ENCODE measurements at regions not wholly inside any gene's neighbourhood (a gene's known extent, or its start where the extent isn't known, plus 50 kb on each side); places are given as distances from the start of the nearest gene placed in this dataset.

DNA sequence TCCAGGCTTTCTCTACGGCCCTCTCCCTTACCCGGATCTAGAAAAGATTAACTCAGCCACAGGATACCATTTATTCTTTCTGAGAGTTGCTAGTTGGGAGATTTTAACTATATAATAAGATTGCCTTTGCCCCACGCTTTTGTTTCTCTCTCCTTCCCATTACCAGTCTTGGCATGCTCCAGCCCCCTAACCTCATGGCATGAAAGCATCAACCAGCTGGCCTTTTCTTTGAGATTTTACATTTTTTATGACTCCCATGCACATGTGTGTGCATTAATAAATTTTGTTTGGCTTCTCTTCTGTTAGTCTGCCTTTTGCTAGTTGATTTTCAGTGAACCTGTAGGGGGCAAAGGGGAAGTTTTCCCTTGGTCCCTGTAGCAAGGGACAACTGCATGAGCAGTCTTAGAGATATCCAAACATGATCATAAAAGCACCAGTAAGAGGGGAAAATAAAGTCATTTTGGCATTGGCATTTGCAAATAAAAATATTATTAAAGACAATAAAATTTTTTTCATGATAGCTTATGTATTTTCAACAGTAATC lies 73.6 kb downstream of the OXSM start:
- H3K9ac ChIP-seq (ENCODE audit: low read length): no peak overlapping the region
- H3F3A ChIP-seq (ENCODE audit: low read length, unreplicated experiment): no peaks in the 10 kb centered on the region
- H3K4me1 ChIP-seq (ENCODE audit: insufficient read depth, low read length): no peaks in the 10 kb centered on the region
- H3K36me3 ChIP-seq (ENCODE audit: low read depth, low read length): no peaks in the 10 kb centered on the region
- intact Hi-C loops (cut with micrococcal nuclease): no loop called here
- BruUV-seq (replicated peaks): no TSS peak
- no peaks in the 10 kb centered on the region for H3K27me3 ChIP-seq (ENCODE audit: low read length)
- no peaks in the 10 kb centered on the region for H3K9me2 ChIP-seq (replicated peaks; ENCODE audit: low read length)
- ATAC-seq (peak; percentile 80), DNase-seq (peak; percentile 21)
- CTCF ChIA-PET: no interaction called here
- H3K79me2 ChIP-seq (ENCODE audit: low read length): no peaks in the 10 kb centered on the region
- no peaks in the 10 kb centered on the region for H3K9me3 ChIP-seq (ENCODE audit: low read length)
- no peak overlapping the region for H2AFZ ChIP-seq (ENCODE audit: low read length)
- no peak overlapping the region for H3K4me2 ChIP-seq (ENCODE audit: low read length)
- POLR2A ChIA-PET (ENCODE audit: unreplicated experiment): interaction anchor here (0.6 kb wide), 1 partner anchor 1361 kb away, joined by 4 read pairs; no protein-coding TSS in a partner anchor
- H3K27ac ChIP-seq (ENCODE audit: low read length): no peak overlapping the region
- H3K4me3 ChIP-seq (ENCODE audit: low read length): no peak overlapping the region
- H4K20me1 ChIP-seq (ENCODE audit: low read length): no peaks in the 10 kb centered on the region
- TF ChIP-seq EZH2phosphoT487 (IDR thresholded peaks at IDR 0.05; ENCODE audit: borderline replicate concordance, low read length): no peak
- TF ChIP-seq, protein P1, sequence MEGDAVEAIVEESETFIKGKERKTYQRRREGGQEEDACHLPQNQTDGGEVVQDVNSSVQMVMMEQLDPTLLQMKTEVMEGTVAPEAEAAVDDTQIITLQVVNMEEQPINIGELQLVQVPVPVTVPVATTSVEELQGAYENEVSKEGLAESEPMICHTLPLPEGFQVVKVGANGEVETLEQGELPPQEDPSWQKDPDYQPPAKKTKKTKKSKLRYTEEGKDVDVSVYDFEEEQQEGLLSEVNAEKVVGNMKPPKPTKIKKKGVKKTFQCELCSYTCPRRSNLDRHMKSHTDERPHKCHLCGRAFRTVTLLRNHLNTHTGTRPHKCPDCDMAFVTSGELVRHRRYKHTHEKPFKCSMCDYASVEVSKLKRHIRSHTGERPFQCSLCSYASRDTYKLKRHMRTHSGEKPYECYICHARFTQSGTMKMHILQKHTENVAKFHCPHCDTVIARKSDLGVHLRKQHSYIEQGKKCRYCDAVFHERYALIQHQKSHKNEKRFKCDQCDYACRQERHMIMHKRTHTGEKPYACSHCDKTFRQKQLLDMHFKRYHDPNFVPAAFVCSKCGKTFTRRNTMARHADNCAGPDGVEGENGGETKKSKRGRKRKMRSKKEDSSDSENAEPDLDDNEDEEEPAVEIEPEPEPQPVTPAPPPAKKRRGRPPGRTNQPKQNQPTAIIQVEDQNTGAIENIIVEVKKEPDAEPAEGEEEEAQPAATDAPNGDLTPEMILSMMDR (conservative IDR thresholded peaks at IDR 0.05; ENCODE audit: low read depth, low read length): peak; percentile 45
- TF ChIP-seq EZH2 (IDR thresholded peaks at IDR 0.05; ENCODE audit: low read length, unreplicated experiment): no peak

DNA sequence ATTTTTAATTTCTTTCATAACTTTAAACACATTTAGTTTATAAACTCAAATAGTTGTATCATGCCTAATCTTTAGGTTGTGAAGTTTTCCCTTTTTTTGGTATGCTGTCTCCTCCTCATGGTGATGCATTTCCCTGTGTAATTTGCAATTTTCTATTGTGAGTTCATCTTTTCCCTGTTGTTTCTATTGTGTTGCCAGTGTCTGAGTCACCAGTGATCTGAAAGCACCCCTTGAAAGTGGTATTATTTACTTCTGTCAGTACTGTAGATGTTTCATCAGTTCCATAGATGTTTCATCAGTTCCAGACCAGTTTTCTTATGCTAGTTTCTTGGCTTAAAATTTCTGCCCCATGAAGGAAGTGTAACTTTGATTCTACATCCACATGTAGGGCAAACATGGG lies 80.6 kb downstream of the OXSM start:
- BruUV-seq (replicated peaks): no TSS peak
- ChIA-PET POLR2A (ENCODE audit: unreplicated experiment) (no interaction called here), CTCF (no interaction called here)
- H3K4me2 ChIP-seq (ENCODE audit: low read length): no peak overlapping the region
- no peak overlapping the region for H2AFZ ChIP-seq (ENCODE audit: low read length)
- no peak overlapping the region for H3K27ac ChIP-seq (ENCODE audit: low read length)
- H3K4me1 ChIP-seq (ENCODE audit: insufficient read depth, low read length): no peaks in the 10 kb centered on the region
- H3K4me3 ChIP-seq (ENCODE audit: low read length): no peak overlapping the region
- DNase-seq: no peak
- no peaks in the 10 kb centered on the region for H3K36me3 ChIP-seq (ENCODE audit: low read depth, low read length)
- ATAC-seq: no peak
- no peak overlapping the region for H3K9ac ChIP-seq (ENCODE audit: low read length)
- intact Hi-C loops (cut with micrococcal nuclease): no loop called here
- no peaks in the 10 kb centered on the region for H3K27me3 ChIP-seq (ENCODE audit: low read length)
- H3K79me2 ChIP-seq (ENCODE audit: low read length): no peaks in the 10 kb centered on the region
- TF ChIP-seq, protein P1 (conservative IDR thresholded peaks at IDR 0.05; ENCODE audit: low read depth, low read length): no peak
- no peak for TF ChIP-seq EZH2 (IDR thresholded peaks at IDR 0.05; ENCODE audit: low read length, unreplicated experiment)
- no peak for TF ChIP-seq EZH2phosphoT487 (IDR thresholded peaks at IDR 0.05; ENCODE audit: borderline replicate concordance, low read length)
- H3K9me2 ChIP-seq (replicated peaks; ENCODE audit: low read length): no peaks in the 10 kb centered on the region
- no peaks in the 10 kb centered on the region for H3F3A ChIP-seq (ENCODE audit: low read length, unreplicated experiment)
- H3K9me3 ChIP-seq (ENCODE audit: low read length): no peaks in the 10 kb centered on the region
- no peaks in the 10 kb centered on the region for H4K20me1 ChIP-seq (ENCODE audit: low read length)

DNA sequence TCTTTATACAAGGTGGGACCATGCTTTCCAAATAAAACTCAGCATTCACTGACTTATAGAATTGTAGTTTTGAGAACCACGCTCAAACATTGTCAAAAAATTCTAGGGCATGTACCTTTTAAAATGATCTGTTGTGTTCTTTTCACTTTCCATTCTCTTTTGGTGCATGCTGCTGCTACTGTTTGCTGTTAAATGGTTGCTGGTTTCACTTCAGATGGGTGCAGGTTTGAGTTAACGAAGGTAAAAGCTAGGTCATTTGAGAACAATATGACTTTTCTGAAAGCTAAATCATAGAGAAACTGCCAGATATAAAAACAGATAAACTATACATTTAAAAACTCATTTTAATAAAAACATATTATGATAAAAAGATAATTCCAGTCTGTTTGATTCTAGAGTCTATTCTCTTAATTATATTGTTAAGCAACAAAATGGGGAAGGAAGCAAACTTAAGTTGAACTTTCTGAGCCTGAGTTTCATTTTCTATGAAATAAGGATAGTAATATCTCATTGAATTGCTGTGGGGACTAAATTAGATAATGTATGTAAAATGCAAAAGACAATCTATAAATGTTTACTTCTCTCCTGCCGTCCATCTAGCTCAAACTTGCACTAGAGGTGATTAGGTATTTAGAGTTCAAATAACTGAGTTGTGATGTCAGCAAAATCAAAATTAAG lies 82.4 kb downstream of the OXSM start:
- Histone ChIP-seq H3K27ac (ENCODE audit: low read length) (no peak overlapping the region), H4K20me1 (ENCODE audit: low read length) (no peaks in the 10 kb centered on the region), H3K36me3 (ENCODE audit: low read depth, low read length) (no peaks in the 10 kb centered on the region), H3K9me2 (replicated peaks; ENCODE audit: low read length) (no peaks in the 10 kb centered on the region), H3K4me3 (ENCODE audit: low read length) (no peak overlapping the region), H3K4me2 (ENCODE audit: low read length) (no peak overlapping the region), H3K9ac (ENCODE audit: low read length) (no peak overlapping the region), H3K4me1 (ENCODE audit: insufficient read depth, low read length) (peaks cover 4% of the 10 kb centered on the region), H2AFZ (ENCODE audit: low read length) (no peak overlapping the region), H3K79me2 (ENCODE audit: low read length) (no peaks in the 10 kb centered on the region), H3K9me3 (ENCODE audit: low read length) (no peaks in the 10 kb centered on the region), H3K27me3 (ENCODE audit: low read length) (no peaks in the 10 kb centered on the region), H3F3A (ENCODE audit: low read length, unreplicated experiment) (no peaks in the 10 kb centered on the region)
- no TSS peak for BruUV-seq (replicated peaks)
- ChIA-PET CTCF (no interaction called here), POLR2A (ENCODE audit: unreplicated experiment) (no interaction called here)
- intact Hi-C loops (cut with micrococcal nuclease): no loop called here
- ATAC-seq (no peak), DNase-seq (no peak)
- TF ChIP-seq EZH2 (IDR thresholded peaks at IDR 0.05; ENCODE audit: low read length, unreplicated experiment) (no peak), EZH2phosphoT487 (IDR thresholded peaks at IDR 0.05; ENCODE audit: borderline replicate concordance, low read length) (no peak)
- TF ChIP-seq, protein P1 (conservative IDR thresholded peaks at IDR 0.05; ENCODE audit: low read depth, low read length): no peak
